ENCODE measurements at regions not wholly inside any gene's neighbourhood (a gene's known extent, or its start where the extent isn't known, plus 50 kb on each side); places are given as distances from the start of the nearest gene placed in this dataset.

DNA sequence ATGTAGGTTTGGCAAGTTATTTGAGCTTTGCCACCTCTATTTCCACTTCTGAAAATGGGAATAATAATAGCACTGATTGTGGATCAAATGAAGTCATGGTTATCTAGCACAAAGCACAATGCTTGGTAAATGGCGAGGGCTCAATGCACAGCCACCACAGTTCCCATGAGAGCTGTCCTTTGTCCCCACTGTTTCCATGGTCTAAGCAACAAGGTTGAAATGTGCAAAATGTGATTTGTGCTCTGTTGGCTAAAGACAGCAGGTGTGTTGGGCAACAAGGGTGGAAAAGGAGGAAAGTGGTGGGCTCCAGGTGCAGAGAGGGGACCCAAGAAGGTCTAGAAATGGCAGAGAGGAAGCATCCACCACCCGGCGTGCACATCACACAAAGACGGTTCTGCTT lies 200.5 kb downstream of the TRIM29 start:
- DNase-seq (ENCODE audit: low read depth in 3 of 3): no peak

DNA sequence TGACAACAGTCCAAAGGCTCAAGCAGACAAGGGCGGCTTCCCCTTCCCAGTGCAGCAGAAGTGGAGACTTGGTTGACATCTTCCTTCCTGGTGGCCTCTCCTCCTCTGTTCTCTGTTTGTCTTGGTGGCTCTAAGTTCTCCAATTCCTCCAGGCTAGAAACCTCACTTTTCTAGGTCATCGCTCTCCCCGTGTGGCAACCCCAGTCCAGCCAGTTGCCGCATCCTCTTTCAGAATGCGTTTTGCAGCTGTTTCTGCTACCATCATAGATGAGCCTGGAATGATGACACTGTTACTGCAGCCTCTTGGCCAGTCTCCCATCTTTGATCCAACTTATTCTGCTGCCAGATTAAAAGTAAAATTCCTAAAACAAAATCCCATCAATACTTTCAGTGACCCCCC lies 201.5 kb downstream of the TRIM29 start:
- no peak for DNase-seq (ENCODE audit: low read depth in 3 of 3)

DNA sequence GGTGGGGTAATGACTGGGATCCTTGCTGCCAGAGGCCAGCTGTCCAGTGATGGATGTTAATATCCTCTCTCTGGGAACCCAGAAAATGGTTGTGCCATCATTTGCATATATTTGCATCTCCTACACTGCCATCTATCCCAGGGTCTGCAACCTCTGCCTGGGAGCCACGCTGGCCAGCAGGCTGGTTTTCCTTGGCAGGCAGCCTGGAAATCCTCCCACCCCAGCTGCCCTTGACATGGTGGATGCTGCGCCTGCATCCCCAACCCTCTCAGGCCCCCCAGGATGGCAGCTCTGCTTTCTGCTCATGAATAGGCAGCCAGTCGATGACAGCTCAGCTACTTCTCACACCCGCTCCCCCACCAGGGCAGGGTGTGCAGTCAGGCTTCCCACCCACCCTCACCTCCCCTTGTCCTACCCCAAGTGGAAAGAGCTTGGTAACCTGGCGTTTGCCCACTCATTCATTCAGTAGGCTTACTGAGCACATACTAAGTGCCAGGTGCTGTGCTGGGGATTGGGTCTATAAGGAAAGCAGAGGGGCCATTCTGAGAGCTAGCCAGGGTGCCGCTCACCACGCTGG lies 202.5 kb downstream of the TRIM29 start:
- no peak for DNase-seq (ENCODE audit: low read depth in 3 of 3)

DNA sequence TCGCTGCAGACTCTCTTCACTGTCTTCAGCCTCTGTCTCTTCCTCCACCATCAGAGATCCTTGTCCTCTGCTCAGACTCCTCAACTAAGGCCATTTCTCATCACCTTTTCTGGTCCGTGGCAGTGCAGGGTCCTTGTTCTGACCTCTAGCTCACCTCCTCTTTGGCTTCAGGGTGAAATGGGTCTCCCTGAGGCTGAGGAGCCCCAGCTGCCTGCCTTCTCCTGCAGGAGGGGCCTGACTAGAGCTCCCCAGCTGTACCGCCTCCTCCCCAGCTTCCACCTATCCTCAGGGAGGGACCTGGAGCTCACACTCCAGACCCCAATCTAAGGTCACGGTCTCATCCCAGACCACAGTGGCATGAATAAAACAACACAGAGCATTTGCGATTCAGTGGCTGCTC lies 203.0 kb downstream of the TRIM29 start:
- no peak for DNase-seq (ENCODE audit: low read depth in 3 of 3)

DNA sequence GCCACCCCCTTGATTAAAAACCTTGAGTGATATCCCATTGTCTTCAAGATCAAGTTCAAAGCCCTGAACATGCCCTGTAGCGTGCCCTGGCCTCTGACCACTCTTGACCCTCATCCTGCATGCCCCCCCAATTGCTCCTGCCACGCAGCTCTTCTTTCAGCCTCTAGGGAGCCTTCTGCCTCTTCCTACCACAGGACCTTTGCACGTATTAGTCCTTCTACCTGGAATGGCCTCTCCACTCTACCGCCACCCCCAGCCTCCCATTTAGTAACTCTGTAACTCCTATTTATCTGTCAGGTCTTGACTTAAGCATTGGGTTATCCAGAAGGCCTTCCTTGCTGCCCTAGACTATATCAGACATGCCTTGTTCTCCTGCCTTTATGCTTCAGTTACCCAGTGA lies 203.6 kb downstream of the TRIM29 start:
- DNase-seq (ENCODE audit: low read depth in 3 of 3): no peak

DNA sequence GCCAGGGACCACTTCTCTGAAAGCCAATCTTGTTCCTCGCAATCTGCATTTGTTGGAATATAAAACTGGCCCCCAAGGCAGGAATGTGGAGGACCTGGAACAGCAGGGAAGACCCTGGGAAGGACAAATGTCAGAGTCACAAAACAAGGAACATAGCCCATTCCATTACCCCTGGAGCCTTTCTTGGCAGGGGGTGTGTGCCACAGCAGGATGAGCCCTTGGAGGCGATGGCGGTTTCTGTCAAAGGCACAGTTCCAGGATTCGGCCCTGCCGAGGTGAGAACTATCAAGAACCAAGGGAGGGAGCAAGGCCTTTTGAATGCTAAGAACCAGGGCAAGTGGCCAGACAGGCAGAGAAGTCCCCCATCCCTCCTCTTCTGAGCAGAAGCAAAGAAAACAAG lies 204.3 kb downstream of the TRIM29 start:
- no peak for DNase-seq (ENCODE audit: low read depth in 3 of 3)

DNA sequence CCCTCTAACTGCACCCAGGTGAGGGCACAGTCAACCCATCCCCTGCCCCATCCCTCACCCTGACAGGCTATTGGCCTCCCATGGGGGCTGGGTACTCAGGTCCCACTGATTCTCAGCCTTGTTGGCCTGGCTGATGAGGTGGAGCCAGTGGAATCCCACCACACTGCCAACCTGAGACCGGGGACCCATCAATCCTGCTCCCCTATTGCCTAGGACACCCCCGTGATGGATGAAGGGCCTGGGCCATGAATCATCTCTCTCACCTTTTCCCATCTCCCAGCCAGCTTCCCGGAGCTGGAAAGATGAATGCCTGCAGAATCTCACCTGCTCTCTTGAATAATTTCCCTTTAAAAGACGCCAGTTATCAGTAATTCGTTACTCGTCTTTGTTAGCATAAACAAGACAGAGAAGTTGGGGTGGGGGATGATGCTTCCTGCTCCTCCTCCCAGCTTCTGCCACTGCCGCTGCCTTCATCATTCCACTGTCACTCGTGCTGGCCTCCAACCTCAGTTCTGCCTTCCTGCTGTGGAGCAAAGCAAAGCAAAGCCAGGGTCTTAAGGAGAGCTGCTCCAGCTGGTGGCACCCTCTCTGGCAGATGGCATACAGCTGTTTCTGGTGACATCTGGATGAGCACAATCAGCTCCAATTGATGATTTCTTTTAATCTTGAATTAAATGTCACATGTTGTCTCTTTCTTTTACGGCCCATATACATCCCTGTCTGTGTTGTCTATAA lies 204.0 kb upstream of the NECTIN1 start:
- DNase-seq (ENCODE audit: low read depth in 3 of 3): no peak

DNA sequence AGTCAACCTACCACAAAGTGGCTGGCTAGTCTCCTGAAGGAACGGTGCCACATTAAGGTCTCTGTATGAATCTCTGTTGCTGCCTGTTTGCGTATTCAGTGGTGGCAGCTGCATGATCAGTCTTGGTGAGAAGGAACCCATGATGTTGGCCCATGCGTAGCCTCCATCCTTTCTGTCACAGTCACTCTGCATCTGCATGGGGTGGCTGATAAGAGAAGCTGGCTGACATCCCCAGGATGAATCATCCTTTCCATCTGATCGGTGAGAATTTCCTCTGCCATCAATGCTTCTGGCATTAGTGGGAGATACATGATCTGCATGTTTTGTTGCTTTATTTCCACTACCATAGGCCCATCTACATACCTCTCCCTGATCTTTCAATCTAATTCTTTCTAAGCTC lies 199.0 kb upstream of the NECTIN1 start:
- DNase-seq (ENCODE audit: low read depth in 3 of 3): no peak

DNA sequence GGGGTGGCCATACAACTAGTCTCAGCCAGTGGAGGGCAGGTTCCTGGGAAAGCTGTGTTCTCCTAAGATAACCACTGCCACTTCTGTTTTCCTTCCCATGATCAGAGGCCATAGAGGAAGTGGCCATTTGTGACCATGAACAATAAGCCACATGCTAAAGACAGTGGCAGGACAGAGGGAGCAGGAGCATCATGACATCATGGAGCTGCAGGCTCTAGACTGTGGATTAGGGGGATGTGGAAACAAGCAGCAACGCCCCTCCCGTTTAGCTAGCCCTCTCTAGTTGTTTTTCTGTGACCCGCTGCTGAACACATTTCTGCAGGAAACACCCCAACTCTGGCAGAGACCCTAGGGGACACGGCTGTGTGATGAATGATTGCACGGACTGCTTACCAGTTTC lies 195.0 kb upstream of the NECTIN1 start:
- DNase-seq (ENCODE audit: low read depth in 3 of 3): no peak

DNA sequence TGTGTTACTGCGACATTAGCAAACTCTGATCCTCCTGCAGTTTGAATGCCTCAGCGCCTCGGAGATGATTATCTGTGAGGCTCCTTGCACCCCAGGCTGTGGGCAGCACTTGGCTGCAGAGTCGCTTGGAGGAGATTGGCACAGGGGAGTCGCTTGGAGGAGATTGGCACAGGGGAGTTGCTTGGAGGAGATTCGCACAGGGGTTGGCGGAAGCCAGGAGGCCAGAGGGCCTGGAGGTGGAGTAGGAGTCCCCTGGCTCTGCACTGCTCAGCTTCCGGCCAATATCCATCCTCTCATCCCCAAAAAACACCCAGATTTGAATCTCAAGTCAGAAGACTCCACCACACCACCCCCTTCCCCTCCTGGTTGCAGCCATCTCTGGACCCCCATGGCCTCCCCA lies 192.6 kb upstream of the NECTIN1 start:
- no peak for DNase-seq (ENCODE audit: low read depth in 3 of 3)

DNA sequence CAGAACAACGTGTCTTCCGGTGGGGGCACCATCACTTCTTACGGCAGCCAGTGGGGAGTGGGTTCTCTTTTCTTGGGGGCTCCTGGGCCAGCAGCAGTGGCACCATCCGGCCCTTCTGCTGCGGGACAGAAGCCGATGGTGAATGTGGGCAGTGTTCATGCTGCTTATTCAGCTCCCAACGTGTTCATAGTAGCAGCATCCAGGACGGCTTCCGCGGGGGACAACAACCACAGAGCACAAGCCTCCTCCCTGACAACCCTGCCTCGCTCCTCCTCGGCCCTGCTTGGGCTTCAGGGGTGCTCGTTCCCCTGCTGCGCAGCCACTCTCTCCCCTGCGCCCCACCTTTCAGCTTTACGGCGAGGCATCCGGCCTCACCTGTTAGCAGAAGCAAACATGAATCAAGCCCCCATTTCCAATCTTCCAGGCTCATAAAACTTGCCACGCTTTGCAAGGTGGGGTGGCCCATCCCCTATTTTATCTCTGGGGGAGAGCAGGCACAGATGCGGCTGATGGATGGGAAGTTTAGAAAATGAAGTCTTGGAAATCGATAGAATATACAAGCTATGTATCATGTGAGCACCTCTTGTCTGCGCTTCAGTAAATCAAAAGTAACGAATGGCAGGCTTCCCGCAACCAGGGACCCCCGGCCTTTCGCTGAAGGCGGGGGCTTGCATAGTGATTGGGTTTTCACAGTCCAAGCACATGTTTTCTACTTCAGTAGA lies 191.8 kb upstream of the NECTIN1 start:
- DNase-seq (ENCODE audit: low read depth in 3 of 3): no peak

DNA sequence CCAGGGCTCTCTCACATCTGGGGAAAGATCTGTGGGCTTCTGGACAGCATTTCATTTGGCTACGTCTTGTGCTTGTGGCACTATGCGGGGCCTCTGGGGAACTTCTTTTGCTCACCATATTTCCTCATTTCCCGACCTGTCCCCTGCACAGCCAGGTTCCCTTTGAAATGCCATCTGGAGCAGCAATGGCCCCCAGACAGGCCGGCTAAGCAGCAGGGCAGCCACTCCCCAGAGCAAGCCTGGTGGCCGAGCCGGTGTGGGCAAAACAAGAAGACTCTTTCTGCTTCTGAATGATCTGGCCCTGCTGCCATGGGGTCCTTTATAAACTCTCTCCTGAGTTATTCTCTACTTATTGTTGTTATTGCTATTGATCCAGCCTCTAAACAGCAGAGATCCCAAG lies 190.7 kb upstream of the NECTIN1 start:
- no peak for DNase-seq (ENCODE audit: low read depth in 3 of 3)

DNA sequence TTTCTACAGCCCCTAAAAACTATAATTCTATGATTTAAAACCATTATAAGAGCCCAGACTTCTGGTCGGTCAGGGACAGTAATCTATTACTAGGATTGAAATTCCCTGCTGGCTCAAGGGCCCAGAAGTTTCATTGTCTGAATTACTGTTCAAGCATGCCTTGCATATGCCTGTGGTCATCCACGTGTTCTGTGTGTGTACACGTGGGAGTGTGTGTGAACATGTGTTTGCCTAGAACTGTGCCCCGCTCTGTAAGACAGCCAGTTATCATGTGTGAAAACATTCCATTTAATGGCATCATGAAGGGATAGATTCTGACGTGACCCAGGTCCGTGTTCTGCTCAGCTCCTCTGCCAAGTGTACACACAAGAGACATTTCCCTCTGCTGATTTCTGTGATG lies 189.3 kb upstream of the NECTIN1 start:
- DNase-seq (ENCODE audit: low read depth in 3 of 3): no peak

DNA sequence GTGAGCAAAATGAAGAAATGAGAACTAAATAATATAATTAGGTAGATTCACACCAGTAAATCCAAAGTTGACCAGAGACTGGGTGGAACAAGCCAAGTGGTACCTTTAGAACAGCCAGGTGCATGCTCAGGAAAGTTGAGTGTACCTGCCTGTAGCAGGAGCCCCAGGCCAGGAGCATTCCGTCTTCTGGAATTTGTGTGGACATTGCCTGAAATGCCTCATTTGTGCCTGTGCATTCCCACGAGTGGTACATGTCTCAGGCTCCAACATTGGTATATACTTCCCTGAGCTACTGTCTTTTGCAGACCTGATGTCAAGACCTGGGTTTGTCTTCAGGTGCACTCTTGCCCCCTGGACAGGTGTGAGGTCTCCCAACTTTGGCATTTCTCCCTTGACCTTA lies 187.6 kb upstream of the NECTIN1 start:
- DNase-seq (ENCODE audit: low read depth in 3 of 3): no peak

DNA sequence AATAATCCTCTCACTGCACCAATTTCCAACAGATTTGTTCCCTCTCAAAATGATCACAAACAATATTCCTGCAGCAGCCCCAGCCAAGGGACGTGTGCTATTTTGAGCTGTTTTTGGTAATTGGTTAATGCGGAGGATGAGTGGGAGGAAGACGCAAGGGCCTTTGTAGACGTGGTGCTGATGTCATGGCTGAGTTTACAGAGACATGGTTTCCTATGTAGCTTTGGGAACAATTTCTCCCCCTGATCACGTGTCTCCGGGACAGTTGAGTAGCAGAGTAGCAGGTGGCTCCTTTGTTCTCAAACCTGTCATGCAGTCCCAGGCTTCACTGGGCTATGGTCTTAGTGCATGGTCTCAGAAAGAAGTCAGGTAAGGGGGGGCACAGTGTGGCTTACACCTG lies 183.2 kb upstream of the NECTIN1 start:
- DNase-seq (ENCODE audit: low read depth in 3 of 3): no peak

DNA sequence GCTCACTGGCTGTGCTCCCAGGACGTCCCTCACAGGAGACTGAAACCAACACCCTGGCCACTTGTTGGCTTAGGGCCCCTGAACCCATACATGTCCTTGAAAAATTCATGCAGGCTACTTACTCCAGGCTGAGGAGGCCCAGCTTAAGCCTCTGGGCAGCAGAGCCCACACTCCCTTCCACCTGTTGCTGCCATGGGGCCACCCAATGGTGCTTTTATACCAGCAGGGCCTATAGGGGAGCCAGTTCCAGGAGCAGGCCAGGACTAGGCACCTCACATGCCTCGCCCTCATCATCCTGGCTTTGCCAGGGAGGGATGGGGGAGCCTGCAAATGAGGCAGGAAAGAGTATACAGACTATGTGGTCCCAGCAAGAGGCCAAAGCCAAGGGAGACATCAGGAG lies 181.7 kb upstream of the NECTIN1 start:
- no peak for DNase-seq (ENCODE audit: low read depth in 3 of 3)

DNA sequence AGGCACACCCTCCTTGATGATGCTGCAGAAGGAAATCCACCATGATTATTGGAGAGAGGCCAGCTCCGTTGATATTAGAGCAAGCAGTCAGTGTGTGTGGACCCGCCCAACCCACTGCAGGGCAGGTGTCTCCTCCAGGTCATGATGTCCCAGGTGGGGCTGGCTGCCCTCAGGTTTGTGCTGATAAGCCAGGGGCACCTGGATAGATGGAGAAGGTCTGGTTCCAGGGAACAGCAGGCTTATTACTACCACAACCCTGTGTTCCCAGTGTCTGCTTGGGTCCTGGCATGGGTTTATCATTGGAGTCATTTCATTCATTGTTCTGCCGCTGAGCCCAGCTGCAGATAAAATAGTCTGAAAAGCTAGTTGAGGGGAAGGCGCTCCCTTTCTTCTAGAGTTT lies 181.1 kb upstream of the NECTIN1 start:
- DNase-seq (ENCODE audit: low read depth in 3 of 3): no peak

DNA sequence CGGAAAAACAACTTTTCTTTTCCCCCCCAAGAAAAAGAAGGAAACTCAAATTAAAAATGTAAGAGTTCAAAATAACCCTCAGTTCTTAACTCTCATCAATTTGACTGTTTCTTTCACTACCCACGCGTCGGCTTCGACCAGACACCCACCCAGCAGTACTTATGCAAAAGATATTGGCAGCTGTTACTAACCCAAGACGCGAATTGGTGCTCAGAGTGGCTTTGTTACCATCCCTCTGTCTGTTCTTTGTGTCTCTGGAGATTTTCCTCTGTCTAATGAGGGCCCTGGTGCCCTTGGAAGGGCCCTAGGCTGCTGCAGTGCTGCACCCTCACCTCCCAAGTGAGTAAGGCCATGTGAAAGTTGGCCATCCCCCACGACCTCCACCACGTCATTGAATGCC lies 180.5 kb upstream of the NECTIN1 start:
- DNase-seq (ENCODE audit: low read depth in 3 of 3): no peak

DNA sequence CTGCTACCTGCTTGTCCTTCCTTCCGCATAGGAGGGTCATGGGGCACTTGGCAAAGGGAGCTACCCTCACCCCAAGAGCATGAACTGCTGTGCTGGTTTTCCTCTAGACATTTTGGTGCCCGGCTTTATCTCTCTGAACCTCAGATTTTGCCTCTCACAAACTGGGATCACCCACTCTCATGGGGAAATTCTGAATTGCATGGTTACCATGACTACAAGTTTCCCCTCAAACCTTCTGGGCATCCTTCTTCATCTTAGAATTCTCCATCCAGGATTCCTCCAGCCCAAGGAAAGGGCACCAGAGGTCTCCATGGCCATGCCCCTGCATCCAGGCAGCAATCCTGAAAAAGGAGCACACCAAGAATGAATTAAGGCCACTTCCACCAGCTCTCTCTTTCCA lies 180.1 kb upstream of the NECTIN1 start:
- no peak for DNase-seq (ENCODE audit: low read depth in 3 of 3)

DNA sequence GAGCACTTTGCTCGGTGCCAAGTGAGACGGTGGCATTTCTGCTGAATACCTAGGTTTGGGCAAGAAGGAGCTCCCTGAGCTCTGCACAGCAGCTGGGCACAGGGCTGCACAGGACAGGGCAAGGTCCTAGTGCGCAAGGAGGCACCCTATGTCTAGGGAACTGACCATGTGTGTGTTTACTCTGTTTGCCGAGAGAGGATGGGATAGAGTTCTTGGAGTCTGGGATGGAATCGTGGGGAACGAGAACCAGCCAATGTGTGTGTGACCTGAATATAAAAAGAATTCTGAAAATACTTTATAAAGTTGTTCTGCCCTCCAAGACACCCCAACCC lies 179.5 kb upstream of the NECTIN1 start:
- no peak for DNase-seq (ENCODE audit: low read depth in 3 of 3)

DNA sequence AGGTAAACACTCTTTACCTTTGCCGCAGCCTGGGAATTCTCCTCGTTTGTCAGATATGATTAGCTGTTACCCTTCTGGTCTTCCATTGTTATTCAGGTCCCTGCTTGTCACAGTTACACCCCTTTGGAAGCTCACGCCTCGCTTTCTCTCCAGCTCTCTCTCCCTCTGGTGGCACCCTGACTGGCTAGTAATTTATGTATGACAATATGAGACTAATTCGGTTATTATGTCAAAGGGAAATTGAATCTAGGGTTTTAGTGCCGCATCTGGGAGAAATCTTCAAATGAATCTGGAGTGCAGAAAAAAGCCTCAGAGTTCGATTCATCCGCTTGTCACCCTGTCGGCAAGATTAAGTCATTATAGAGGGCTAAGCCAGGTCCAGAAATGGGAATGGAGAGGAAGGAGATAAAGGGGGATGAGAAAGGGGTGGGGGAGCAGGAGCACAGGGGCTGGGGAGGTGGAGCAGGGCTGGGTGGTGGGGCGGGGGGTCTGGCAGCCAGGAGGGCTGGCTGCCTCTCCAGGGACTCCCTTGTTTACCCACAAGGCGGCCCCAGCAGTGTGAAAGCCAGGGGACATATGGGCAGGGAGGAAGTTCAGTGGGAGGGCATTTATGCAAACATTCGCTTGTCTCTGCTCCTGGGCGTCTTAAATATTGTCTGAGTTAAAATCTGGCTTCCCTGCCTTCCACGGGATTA lies 179.0 kb upstream of the NECTIN1 start:
- DNase-seq (ENCODE audit: low read depth in 3 of 3): no peak

DNA sequence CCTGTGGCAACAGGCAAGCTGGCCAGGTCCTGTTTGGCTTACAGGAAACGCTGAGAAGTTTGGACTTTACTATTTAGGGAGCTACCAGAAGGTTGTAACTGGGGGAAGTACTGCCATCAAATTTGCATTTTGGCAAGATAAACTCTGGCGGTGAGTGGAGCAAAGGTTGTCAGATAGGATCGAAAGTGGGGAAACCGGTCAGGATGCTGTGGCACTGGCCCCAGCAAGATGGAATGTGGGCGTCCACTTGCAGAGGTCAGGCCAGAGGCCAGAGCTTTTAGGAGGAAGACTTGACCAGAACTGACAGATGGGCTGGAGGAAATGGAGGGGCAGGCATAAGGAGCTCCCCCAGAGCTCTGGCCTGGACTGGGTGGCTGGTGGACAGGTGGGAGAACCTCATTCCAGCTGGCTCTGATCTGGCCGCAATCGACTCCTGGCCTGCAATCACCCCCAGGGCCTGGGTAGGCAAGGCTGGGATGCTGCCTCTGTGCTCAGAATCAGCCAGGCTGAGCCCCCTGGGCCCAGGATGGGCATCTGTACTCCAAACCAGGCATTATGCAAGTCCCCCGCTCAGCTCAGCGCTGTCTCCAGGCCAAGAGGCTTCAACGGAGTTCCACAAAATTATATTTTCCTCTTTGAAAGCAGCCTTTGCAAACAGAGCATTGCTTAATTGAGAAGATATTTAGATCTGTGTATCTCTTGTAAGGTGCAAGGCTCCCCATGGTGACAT lies 178.3 kb upstream of the NECTIN1 start:
- no peak for DNase-seq (ENCODE audit: low read depth in 3 of 3)

All from stimulated activated CD4-positive, alpha-beta T cell treated with anti-CD3 and anti-CD28 coated beads, TNF-alpha, amount 100 ng/mL, for 48 hours (primary cell).